Adrenal gland (tissue), 9 donors: ENCODE measurements at regions not wholly inside any gene's neighbourhood (a gene's known extent, or its start where the extent isn't known, plus 50 kb on each side); places are given as distances from the start of the nearest gene placed in this dataset.

ENCODE experiments used
- DNase-seq, 7 donors: peaks; one replicate each; pipeline ENCODE4 v3.0.0-alpha.2; 2019 to 2020
- H3K27ac ChIP-seq, 5 donors: fragments of 200-600 bp; sonication (generic) in 4 of 5; 1 replicate in 3 of 5; 2 replicates in 2 of 5; pipeline versions ENCODE4 v1.5.1 to v1.8.0; 2016 to 2020; ENCODE audit warnings: mild to moderate bottlenecking in 1 of 5
- H3K27me3 ChIP-seq: fragments of 200-600 bp; 2 replicates; pipeline ENCODE4 v1.8.0; 2021
- H3K36me3 ChIP-seq, 2 donors: fragments of 200-600 bp; replicated peaks in 1 of 2; 1 replicate in 1 of 2; 2 replicates in 1 of 2; pipeline versions ENCODE4 v1.5.1 to v1.8.0; 2018 to 2022
- H3K4me1 ChIP-seq, 2 donors: fragments of 200-600 bp; replicated peaks in 1 of 2; 1 replicate in 1 of 2; 2 replicates in 1 of 2; pipeline versions ENCODE4 v1.5.1 to v1.8.0; 2018 to 2021
- H3K4me3 ChIP-seq, 4 donors: fragments of 200-600 bp; sonication (generic) in 3 of 4; one replicate each; pipeline ENCODE4 v1.5.1; 2016 to 2018
- H3K9me3 ChIP-seq, 3 donors: fragments of 200-600 bp; sonication (generic) in 1 of 3; replicated peaks in 1 of 3; 1 replicate in 2 of 3; 2 replicates in 1 of 3; pipeline versions ENCODE4 v1.5.1 to v1.8.0; 2016 to 2021
- POLR2A ChIP-seq, 2 donors: fragments of 450-650 bp; IDR thresholded peaks; one replicate each; pipeline ENCODE4 v1.6.1; 2017; ENCODE audit warnings: antibody characterized with exemption in 2 of 2, mild to moderate bottlenecking in 2 of 2, moderate library complexity in 1 of 2
- WGBS, 4 donors: extraction: QIAGEN DNeasy Blood & Tissue Kit in 2 of 4; methylation state at CpG; one replicate each; pipeline versions ENCODE4 v1.1.5 to v1.1.7; 2013 to 2017; 5-methylcytosine and 5-hydroxymethylcytosine counted together
- intact Hi-C, 2 donors: fragments of 100-400 bp; cut with DNase I; formaldehyde crosslinking; loops; one replicate each; pipeline versions ENCODE4 v1.14.1 to v1.15.0; 2022 to 2023
- small RNA-seq, 2 donors: library from RNA; depleted of rRNA; stranded (forward); fragments of <200 nt; gene quantifications; one replicate each; pipeline ENCODE3, GENCODE V24; 2016
- TF ChIP-seq, protein P1 (sequence below), 6 experiments: fragments of 450-650 bp in 4 of 6; fragments of 200-600 bp in 2 of 6; sonication (generic) in 1 of 6; IDR thresholded peaks; 1 replicate in 5 of 6; 2 replicates in 1 of 6; pipeline versions ENCODE4 v1.5.1 to v1.8.0; 2016 to 2021; ENCODE audit warnings: antibody characterized with exemption in 6 of 6, mild to moderate bottlenecking in 2 of 6, moderate library complexity in 1 of 6
- donor health status: healthy with polysubstance abuse.
- donor health status: Bipolar disorder and iron deficiency.
- donor health status: DM: yes; HTN: yes; CAD: no.
- donor health status: DM: no; HTN: no; CAD: no.
- donor health status: DM: no; HTN: no; CAD: no.

GRCh38 chr17:62121025-62121730 lies 56.1 kb upstream of the MED13 start:
- no peak for DNase-seq
- Histone ChIP-seq H3K4me3 (no peak overlapping the region), H3K4me1 (no peaks in the 10 kb centered on the region), H3K9me3 (no peaks in the 10 kb centered on the region), H3K36me3 (no peaks in the 10 kb centered on the region), H3K27me3 (no peaks in the 10 kb centered on the region), H3K27ac (no peak overlapping the region)
- TF ChIP-seq POLR2A (IDR thresholded peaks at IDR 0.05): no peak
- TF ChIP-seq, protein P1, sequence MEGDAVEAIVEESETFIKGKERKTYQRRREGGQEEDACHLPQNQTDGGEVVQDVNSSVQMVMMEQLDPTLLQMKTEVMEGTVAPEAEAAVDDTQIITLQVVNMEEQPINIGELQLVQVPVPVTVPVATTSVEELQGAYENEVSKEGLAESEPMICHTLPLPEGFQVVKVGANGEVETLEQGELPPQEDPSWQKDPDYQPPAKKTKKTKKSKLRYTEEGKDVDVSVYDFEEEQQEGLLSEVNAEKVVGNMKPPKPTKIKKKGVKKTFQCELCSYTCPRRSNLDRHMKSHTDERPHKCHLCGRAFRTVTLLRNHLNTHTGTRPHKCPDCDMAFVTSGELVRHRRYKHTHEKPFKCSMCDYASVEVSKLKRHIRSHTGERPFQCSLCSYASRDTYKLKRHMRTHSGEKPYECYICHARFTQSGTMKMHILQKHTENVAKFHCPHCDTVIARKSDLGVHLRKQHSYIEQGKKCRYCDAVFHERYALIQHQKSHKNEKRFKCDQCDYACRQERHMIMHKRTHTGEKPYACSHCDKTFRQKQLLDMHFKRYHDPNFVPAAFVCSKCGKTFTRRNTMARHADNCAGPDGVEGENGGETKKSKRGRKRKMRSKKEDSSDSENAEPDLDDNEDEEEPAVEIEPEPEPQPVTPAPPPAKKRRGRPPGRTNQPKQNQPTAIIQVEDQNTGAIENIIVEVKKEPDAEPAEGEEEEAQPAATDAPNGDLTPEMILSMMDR (IDR thresholded peaks at IDR 0.05): no peak
- 71 to 81% (median 77%) methylated on average over 4 of the region's 4 CpGs for WGBS, 4 donors
- intact Hi-C loops: no loop called here

DNA sequence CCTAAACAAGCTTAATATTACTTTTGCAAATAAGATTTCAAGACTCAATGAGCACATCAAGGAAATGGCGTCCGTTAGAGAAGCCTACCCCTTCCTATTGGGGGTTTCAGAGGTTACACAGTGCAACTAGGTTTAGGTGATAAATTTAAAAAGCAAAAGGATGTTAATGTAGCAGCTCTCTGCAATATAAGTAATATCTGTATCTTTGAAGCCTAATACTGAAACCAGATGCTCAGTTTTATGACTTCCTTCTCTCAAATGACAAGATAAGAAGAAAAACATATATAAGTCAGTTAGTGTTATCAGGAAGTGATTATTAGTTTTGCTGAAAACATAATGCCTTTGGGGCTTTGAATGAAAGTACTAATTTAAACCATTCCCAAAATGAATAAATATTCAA lies 54.3 kb upstream of the MED13 start:
- no peaks in the 10 kb centered on the region for H3K4me1 ChIP-seq
- DNase-seq: no peak
- intact Hi-C loops: no loop called here
- no peaks in the 10 kb centered on the region for H3K36me3 ChIP-seq
- WGBS, 4 donors: 70 to 81% (median 74%) methylated on average over 2 of the region's 2 CpGs
- H3K27ac ChIP-seq: no peak overlapping the region
- H3K4me3 ChIP-seq: no peak overlapping the region
- TF ChIP-seq, protein P1 (IDR thresholded peaks at IDR 0.05): no peak
- H3K27me3 ChIP-seq: no peaks in the 10 kb centered on the region
- no peaks in the 10 kb centered on the region for H3K9me3 ChIP-seq

Small RNA genes lying in the stretch of these regions (small RNA-seq; reads per million reads assigned to genes)
- 0 reads per million in 2 donors for gene RF00019
